Suppressor macrophage treated with lipopolysaccharide for 1 hour (primary cell): ENCODE measurements at regions not wholly inside any gene's neighbourhood (a gene's known extent, or its start where the extent isn't known, plus 50 kb on each side); places are given as distances from the start of the nearest gene placed in this dataset.

Source experiments
- DNase-seq, 3 donors: peaks; one replicate each; pipeline ENCODE4 v3.0.0-alpha.2; 2020 to 2022

GRCh38 chr9:134214386-134214765 lies 50.0 kb upstream of the RNU6ATAC start:
- DNase-seq, result no peak

GRCh38 chr9:134214766-134215419 lies 50.5 kb upstream of the RNU6ATAC start:
- no peak for DNase-seq

GRCh38 chr9:134215420-134215698 lies 51.0 kb upstream of the RNU6ATAC start:
- no peak for DNase-seq

GRCh38 chr9:134215699-134216448 lies 51.5 kb upstream of the RNU6ATAC start:
- DNase-seq, result peak in 1 of 3 donors; percentile 32

GRCh38 chr9:134216449-134216951 lies 52.1 kb upstream of the RNU6ATAC start:
- no peak for DNase-seq

GRCh38 chr9:134216961-134217360 lies 52.6 kb upstream of the RNU6ATAC start:
- no peak for DNase-seq

DNA sequence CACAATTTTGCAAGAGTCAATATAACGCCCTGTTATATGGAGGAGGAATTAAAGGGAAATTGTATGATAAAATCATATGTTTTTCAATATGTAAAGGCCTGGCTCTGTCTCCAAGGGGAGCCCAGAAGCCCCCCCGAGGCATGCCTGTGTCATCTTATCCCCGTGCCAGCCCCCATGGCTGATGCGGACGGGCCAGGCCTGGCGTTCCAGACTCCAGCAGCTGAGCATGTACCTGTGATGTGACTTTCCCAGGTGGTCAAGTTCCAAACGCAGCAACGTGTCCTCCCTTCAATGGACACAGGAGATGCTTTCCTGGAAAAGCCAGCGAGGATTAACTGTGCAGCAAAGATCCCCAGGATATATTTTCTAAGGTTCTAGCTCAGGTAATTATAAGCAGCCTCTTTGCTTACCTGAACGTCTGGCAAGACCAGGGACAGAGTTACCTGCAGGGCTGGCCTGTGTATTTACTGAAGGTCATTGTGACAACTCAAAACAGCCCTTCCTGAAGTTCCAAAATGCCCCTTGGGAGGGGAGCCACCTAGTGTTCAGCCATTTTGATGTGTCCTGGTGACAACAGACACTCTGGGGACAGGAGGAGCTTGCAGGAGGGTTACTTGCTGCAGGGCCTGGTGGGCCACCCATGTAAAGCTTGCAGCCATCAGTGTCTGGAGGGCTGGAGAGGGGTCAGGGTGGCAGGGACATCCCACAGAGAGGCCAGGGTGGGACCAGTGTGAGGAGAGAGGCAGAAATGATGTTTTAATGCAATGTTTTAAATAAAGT lies 53.3 kb upstream of the RNU6ATAC start:
- DNase-seq, result peak in 2 of 3 donors; percentile 33 to 46

GRCh38 chr9:134218230-134218629 lies 53.9 kb upstream of the RNU6ATAC start:
- no peak for DNase-seq

DNA sequence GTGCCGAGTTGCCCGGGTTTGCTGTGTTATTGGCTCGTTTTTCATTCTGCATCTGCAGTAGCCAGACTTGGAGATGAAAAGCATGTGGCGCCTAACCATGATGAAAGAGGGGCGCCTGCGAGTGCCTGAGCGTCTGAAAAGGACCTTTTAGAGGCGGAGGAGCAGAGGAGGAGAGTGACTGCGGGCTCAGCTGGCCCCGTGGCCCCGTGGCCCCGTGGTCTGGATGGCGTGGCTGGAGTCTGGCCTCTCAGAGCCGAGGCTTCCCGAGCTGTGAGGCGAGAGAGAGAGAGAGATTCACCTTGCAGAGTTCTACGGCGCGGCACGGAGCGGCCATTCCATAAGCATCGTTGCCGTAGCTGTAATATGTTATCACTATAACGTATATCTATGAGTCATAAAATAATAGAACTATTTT lies 55.3 kb upstream of the RNU6ATAC start:
- DNase-seq, result no peak

DNA sequence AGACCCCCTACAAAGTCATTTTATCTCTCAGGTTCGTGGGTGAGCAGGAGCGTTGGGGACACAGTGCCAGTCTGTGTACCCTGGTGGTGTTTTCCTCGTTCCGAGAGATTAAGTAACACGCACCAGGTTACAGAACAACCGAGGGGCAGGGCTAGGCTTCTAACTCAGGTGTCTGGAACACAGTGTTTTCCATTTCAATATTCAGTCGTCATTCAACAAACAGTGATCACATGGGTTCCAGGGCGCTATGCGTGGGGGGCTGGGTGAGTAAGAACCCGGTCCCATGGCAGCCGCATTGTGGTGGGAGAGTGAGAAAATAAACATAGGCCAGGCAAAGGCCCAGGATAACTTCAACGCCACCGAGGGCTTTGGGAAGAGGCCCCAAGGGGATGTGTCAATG lies 55.9 kb upstream of the RNU6ATAC start:
- DNase-seq, result no peak

DNA sequence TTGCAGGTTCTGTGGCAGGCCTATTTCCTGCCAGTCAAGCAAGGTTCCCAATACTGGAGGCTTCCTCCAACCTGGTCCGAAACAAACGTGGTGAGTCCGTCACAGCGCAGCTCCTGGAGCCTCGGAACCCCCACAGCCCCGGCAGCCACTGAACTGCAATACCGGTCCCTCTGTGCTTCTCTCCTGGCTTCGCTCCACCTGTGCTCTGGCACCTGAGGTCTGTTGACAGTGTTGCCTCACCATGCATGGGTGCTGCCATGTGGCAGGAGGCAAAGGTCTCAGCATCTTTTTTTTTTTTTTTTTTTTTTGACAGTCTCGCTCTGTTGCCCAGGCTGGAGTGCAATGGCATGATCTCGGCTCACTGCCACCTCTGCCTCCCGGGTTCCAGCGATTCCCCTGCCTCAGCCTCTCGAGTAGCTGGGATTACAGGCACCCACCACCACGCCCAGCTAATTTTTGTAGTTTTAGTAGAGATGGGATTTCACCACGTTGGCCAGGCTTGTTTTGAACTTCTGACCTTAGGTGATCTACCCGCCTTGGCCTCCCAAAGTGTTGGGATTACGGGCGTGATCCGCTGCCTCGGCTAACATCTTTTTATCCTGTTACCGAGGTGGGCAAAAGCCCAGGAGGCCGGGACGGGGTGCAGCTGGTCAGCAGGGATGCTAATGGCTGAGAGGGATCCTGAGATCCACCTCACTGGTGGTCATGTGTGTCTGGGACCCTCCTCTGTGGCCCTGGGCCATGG lies 57.1 kb upstream of the RNU6ATAC start:
- DNase-seq, result no peak

DNA sequence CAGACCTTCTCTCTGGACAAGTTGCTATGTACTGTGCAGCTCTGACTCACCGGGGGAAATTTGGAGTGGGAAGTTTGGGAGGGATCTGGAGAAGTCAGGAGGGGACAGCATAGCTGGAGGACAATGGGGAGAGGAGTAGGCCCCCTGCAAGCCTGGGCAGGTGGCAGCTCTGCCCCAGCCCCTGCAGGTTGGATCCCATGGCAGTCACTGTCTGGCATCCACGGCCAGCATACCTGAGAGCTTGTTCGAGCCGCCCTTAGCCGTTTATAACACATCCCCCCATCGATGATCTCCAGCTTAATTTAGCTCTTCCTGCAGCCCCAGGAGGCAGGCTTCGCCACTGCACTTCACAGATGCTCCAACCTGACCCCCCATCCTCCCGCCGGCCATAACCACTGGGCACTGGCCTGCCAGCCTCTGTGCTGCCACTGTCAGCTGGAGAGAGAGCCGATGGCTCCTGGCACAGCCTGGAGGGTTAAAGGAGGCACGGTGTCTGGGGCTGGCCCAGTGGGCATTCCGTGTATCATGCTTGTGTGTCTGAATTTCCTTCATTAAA lies 57.7 kb upstream of the RNU6ATAC start:
- peak; percentile 30 to 44 (median 35) for DNase-seq

DNA sequence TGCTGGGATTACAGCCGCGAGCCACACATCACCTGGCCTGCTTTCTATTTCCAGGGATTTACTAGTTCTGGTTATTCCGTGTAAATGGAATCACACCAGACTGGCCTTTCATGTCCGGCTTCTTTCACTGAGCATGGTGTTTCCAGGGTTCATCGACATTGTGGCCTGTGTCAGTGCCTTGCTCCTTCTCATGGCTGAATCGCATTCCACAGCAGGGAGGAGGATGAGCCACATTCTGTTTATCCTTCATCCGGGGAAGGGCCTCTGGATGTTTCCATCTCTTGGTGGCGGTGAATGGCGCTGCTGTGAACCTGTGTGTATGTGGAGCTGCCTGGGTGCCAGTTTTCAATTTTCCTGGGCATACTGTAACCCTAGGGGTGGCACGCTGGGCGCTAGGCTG lies 58.7 kb upstream of the RNU6ATAC start:
- no peak for DNase-seq

DNA sequence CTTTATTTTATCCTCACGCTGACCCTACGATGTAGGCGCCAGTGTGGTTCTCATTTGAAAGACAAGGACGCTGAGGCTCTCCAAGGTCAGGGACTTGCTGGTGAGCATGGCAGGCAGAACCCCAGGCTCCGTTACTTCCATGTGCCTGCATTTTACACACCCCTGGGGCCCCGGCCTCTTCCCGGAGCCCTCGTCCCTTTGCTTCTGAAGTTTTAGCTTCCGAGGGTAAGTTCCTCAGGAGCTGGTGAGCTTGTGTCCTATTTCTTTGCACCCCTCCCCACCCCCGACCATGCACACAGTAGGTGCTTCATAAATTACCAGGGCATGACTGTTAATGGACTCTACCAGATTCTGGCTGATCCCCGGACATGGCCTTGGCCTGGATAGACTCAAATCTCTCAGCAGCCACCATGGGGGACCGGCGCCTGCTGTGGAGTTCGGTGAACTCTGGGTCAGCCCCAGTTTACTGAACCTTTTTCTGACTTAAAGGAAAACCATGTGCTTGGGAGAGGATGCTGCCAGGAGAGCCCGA lies 59.3 kb upstream of the RNU6ATAC start:
- no peak for DNase-seq

- no peak for DNase-seq
Observed at GRCh38 chr9:134224127-134224526, 59.8 kb upstream of the RNU6ATAC start.

GRCh38 chr9:134224567-134225093 lies 60.3 kb upstream of the RNU6ATAC start:
- no peak for DNase-seq

- no peak for DNase-seq
Observed at GRCh38 chr9:134225186-134225585, 60.8 kb upstream of the RNU6ATAC start.

DNA sequence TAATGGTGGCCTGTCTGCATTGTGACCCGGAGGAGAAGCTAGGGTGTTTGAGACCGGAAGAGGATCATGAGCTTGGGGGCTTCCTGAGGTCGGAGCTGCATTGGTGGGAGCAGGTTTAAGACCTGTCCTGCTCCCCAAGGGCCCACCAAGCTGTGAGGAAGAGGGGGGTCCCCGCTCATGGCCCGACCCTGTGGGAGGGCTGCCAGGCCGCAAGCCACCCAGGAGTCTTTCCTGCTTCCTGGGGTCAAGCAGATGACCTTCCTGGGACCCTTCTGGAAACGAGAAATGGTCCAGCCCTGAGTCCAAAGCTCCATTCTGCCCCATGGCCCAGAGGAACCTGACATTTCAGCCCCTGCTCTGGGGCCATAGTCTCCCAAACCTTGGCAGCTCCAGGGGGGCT lies 61.5 kb upstream of the RNU6ATAC start:
- DNase-seq, result no peak

DNA sequence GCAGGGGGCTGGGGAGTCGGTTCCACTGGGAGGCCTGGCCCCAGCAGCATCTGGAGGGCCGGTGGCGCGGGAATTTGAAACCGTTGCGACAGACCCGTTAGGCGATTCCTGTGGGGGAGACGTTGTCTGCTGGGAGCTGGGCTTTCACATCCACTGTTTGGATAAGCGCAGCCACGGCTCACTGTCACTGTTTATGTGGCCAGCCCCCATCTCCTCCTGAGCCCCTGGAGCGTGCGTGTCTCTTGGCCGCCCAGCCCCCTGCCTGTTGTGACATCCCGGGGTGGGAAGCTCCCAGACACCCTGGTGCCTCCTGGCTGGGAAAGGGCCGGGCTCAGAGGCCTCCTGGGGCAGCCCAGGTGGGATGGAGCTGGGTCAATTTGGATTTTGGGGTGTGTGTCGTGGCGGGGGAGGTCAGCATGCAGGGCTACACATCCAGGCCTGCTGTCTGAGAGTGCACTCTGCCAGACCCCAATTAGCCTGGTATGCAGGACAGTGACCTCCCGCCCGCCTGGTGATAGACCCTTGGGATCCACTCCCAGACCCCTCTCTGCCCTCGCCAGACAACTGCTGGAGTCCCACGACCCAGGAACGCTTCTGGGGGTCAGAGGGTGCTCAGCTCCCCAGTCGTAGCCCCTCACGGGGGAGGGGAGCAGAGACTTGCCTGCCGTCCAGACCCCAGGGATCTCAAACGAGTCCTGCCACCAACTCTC lies 62.0 kb upstream of the RNU6ATAC start:
- DNase-seq, result peak in 1 of 3 donors; percentile 49

- DNase-seq, result peak in 1 of 3 donors; percentile 17
Observed at GRCh38 chr9:134227451-134228411, 63.4 kb upstream of the RNU6ATAC start.
